ENCODE measurements at regions not wholly inside any gene's neighbourhood (a gene's known extent, or its start where the extent isn't known, plus 50 kb on each side); places are given as distances from the start of the nearest gene placed in this dataset.

DNA sequence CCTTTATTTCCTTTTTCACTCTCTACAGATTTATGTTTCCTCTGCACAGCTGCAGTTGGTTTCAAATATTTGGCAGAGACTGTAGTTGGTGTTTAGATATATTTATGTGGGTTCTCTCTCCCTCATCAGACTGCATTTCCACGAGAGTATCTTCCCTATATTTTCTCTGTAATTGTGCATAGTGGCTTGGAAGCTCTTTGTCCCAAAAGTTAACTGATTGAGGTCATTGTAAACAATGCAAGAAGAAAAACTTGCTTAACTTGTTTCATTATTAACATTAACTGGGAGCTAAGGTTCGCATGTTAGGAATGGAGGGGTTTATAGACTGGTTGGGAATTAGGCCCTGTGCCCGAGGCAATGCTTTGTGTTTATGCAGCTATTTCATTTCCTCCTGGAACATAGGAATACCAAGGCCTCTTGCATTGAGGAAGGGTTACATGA lies 216.9 kb upstream of the HMGA2 start:
- no peaks in the 10 kb centered on the region for H3K27me3 ChIP-seq (replicated peaks; ENCODE audit: insufficient read depth, low read length)
- no peaks in the 10 kb centered on the region for H3K9me2 ChIP-seq (replicated peaks; ENCODE audit: insufficient read depth, low read length)
- no peak for DNase-seq
- no peaks in the 10 kb centered on the region for H4K20me1 ChIP-seq (ENCODE audit: insufficient read depth, low read length)
- H3F3A ChIP-seq (ENCODE audit: insufficient read depth, low read length): no peaks in the 10 kb centered on the region
- H3K79me2 ChIP-seq (ENCODE audit: low read length): no peaks in the 10 kb centered on the region
- no peak overlapping the region for H3K4me3 ChIP-seq (ENCODE audit: low read length)
- no peak overlapping the region for H3K9ac ChIP-seq (ENCODE audit: low read length)
- no peak overlapping the region for H3K4me2 ChIP-seq (ENCODE audit: low read depth, low read length)
- H3K9me3 ChIP-seq (replicated peaks; ENCODE audit: insufficient read depth, low read length): no peaks in the 10 kb centered on the region
- TF ChIP-seq EZH2phosphoT487 (IDR thresholded peaks at IDR 0.05; ENCODE audit: low read length) (no peak), EZH2 (optimal IDR thresholded peaks at IDR 0.05; ENCODE audit: low read depth, low read length) (no peak)
- TF ChIP-seq, protein P1, sequence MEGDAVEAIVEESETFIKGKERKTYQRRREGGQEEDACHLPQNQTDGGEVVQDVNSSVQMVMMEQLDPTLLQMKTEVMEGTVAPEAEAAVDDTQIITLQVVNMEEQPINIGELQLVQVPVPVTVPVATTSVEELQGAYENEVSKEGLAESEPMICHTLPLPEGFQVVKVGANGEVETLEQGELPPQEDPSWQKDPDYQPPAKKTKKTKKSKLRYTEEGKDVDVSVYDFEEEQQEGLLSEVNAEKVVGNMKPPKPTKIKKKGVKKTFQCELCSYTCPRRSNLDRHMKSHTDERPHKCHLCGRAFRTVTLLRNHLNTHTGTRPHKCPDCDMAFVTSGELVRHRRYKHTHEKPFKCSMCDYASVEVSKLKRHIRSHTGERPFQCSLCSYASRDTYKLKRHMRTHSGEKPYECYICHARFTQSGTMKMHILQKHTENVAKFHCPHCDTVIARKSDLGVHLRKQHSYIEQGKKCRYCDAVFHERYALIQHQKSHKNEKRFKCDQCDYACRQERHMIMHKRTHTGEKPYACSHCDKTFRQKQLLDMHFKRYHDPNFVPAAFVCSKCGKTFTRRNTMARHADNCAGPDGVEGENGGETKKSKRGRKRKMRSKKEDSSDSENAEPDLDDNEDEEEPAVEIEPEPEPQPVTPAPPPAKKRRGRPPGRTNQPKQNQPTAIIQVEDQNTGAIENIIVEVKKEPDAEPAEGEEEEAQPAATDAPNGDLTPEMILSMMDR (IDR thresholded peaks at IDR 0.05; ENCODE audit: low read length): no peak
- H2AFZ ChIP-seq (ENCODE audit: low read length): no peak overlapping the region
- H3K27ac ChIP-seq (ENCODE audit: low read length): no peak overlapping the region
- no peaks in the 10 kb centered on the region for H3K4me1 ChIP-seq (ENCODE audit: low read length)
- no peaks in the 10 kb centered on the region for H3K36me3 ChIP-seq (replicated peaks; ENCODE audit: insufficient read depth, low read length)

DNA sequence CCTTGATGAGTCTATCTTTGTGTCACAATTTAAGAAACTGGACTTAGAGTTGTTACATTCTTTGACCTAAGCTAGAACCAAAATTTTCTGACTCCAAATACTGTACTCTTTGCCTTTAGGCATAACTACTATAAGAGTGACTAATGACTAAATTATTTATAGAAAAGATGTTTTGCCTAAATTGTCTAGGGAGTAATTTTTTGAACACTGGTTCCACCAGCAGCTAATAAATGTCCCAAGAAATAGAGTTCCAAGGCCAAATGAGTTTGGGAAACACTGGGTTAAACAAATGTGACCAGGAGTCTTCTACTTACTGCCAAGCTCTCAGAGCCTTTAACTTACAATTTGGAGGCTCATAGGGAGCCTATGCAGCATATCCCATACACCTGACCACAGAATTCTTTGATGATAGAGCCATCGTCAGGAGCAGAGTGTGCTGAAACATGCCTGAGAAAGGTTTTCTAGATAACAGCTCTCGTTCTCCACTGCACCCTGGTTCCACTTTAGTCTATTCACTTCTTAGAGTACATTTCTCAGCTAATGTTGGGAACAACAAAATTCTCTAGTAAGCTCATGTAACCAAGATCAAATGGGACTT lies 215.9 kb upstream of the HMGA2 start:
- H3K36me3 ChIP-seq (replicated peaks; ENCODE audit: insufficient read depth, low read length): no peaks in the 10 kb centered on the region
- no peaks in the 10 kb centered on the region for H4K20me1 ChIP-seq (ENCODE audit: insufficient read depth, low read length)
- no peak overlapping the region for H3K9ac ChIP-seq (ENCODE audit: low read length)
- no peak for DNase-seq
- H3F3A ChIP-seq (ENCODE audit: insufficient read depth, low read length): no peaks in the 10 kb centered on the region
- H3K4me2 ChIP-seq (ENCODE audit: low read depth, low read length): no peak overlapping the region
- no peaks in the 10 kb centered on the region for H3K79me2 ChIP-seq (ENCODE audit: low read length)
- no peaks in the 10 kb centered on the region for H3K9me2 ChIP-seq (replicated peaks; ENCODE audit: insufficient read depth, low read length)
- no peak overlapping the region for H3K4me3 ChIP-seq (ENCODE audit: low read length)
- H3K27ac ChIP-seq (ENCODE audit: low read length): no peak overlapping the region
- no peaks in the 10 kb centered on the region for H3K9me3 ChIP-seq (replicated peaks; ENCODE audit: insufficient read depth, low read length)
- no peaks in the 10 kb centered on the region for H3K27me3 ChIP-seq (replicated peaks; ENCODE audit: insufficient read depth, low read length)
- TF ChIP-seq, protein P1 (IDR thresholded peaks at IDR 0.05; ENCODE audit: low read length): no peak
- TF ChIP-seq EZH2phosphoT487 (IDR thresholded peaks at IDR 0.05; ENCODE audit: low read length) (no peak), EZH2 (optimal IDR thresholded peaks at IDR 0.05; ENCODE audit: low read depth, low read length) (no peak)
- H3K4me1 ChIP-seq (ENCODE audit: low read length): no peaks in the 10 kb centered on the region
- H2AFZ ChIP-seq (ENCODE audit: low read length): no peak overlapping the region

DNA sequence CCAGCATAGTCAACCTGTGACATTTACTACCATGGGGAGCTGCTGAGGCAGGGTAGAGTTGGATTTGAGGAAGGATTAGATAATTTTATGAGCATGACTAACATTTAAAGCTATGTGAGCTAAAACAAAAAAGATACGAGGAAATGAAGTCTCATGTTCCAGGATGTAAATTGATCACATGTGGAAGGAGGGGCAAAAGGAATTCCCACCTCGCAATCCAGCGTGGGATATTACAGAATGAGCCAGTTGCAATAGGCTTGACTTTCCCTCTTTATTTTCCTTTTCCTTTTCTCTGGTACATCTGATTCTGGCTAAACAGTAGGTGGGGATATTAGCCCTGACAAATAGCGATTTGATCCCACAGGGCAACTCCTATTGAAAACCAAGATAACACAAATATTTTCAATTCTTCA lies 214.9 kb upstream of the HMGA2 start:
- H3K4me2 ChIP-seq (ENCODE audit: low read depth, low read length): no peak overlapping the region
- no peak for DNase-seq
- H3K4me3 ChIP-seq (ENCODE audit: low read length): no peak overlapping the region
- H3K36me3 ChIP-seq (replicated peaks; ENCODE audit: insufficient read depth, low read length): no peaks in the 10 kb centered on the region
- H4K20me1 ChIP-seq (ENCODE audit: insufficient read depth, low read length): no peaks in the 10 kb centered on the region
- H3K9me2 ChIP-seq (replicated peaks; ENCODE audit: insufficient read depth, low read length): no peaks in the 10 kb centered on the region
- no peak overlapping the region for H2AFZ ChIP-seq (ENCODE audit: low read length)
- H3F3A ChIP-seq (ENCODE audit: insufficient read depth, low read length): no peaks in the 10 kb centered on the region
- TF ChIP-seq, protein P1 (IDR thresholded peaks at IDR 0.05; ENCODE audit: low read length): no peak
- TF ChIP-seq EZH2phosphoT487 (IDR thresholded peaks at IDR 0.05; ENCODE audit: low read length) (no peak), EZH2 (optimal IDR thresholded peaks at IDR 0.05; ENCODE audit: low read depth, low read length) (no peak)
- no peak overlapping the region for H3K9ac ChIP-seq (ENCODE audit: low read length)
- H3K4me1 ChIP-seq (ENCODE audit: low read length): no peaks in the 10 kb centered on the region
- H3K27me3 ChIP-seq (replicated peaks; ENCODE audit: insufficient read depth, low read length): no peaks in the 10 kb centered on the region
- no peaks in the 10 kb centered on the region for H3K79me2 ChIP-seq (ENCODE audit: low read length)
- no peaks in the 10 kb centered on the region for H3K9me3 ChIP-seq (replicated peaks; ENCODE audit: insufficient read depth, low read length)
- H3K27ac ChIP-seq (ENCODE audit: low read length): no peak overlapping the region

Data from MM.1S (cell line).